ENCODE measurements at regions not wholly inside any gene's neighbourhood (a gene's known extent, or its start where the extent isn't known, plus 50 kb on each side); places are given as distances from the start of the nearest gene placed in this dataset.

GRCh38 chr14:105860615-105861580 is 334.5 kb downstream of the TMEM121 start:
- FAIRE-seq (no peak), DNase-seq (ENCODE audit: low read depth, low spot score) (no peak)
- H3K4me2 ChIP-seq (ENCODE audit: insufficient read depth, low read length) = no peak overlapping the region
- POLR2A ChIA-PET = no interaction called here
- no peaks in the 10 kb centered on the region for H3K79me2 ChIP-seq (ENCODE audit: control insufficient read depth, insufficient read depth, low read length)
- no peaks in the 10 kb centered on the region for H3K9me1 ChIP-seq (replicated peaks; ENCODE audit: control insufficient read depth, extremely low read depth, insufficient read depth, low read length)
- no peaks in the 10 kb centered on the region for H3K27me3 ChIP-seq (ENCODE audit: control insufficient read depth in 2 of 2, insufficient read depth in 2 of 2, low read length in 2 of 2)
- intact Hi-C loops (cut with micrococcal nuclease) = no loop called here
- H4K20me1 ChIP-seq (replicated peaks; ENCODE audit: control insufficient read depth, extremely low read depth, insufficient read depth, low read length) = no peaks in the 10 kb centered on the region
- TF ChIP-seq MYC (IDR thresholded peaks at IDR 0.05; ENCODE audit: low read depth, low read length) = no peak
- TF ChIP-seq CTCF (IDR thresholded peaks at IDR 0.05; ENCODE audit: extremely low read depth in 1 of 2, insufficient read depth in 1 of 2, low read depth in 1 of 2, low read length in 2 of 2) = no peak
- TF ChIP-seq EZH2 (IDR thresholded peaks at IDR 0.05; ENCODE audit: borderline replicate concordance, low read depth, low read length, severe bottlenecking) = no peak
- no peak for TF ChIP-seq POLR2A (IDR thresholded peaks at IDR 0.05; ENCODE audit: low read depth, low read length)
- no peak for TF ChIP-seq GATA2 (IDR thresholded peaks at IDR 0.05; ENCODE audit: insufficient read depth, insufficient read length, low read depth, low read length)
- TF ChIP-seq POLR2AphosphoS5 (IDR thresholded peaks at IDR 0.05; ENCODE audit: insufficient read depth, low read depth, low read length) = no peak
- no peak for TF ChIP-seq MAX (IDR thresholded peaks at IDR 0.05; ENCODE audit: insufficient read depth, insufficient read length)
- TF ChIP-seq FOS (IDR thresholded peaks at IDR 0.05; ENCODE audit: borderline replicate concordance, insufficient read depth, low read length) = no peak
- no peak for TF ChIP-seq JUN (IDR thresholded peaks at IDR 0.05; ENCODE audit: borderline replicate concordance, insufficient read depth, insufficient read length, low read depth)
- peaks cover 13% of the 10 kb centered on the region for H3K9me3 ChIP-seq (replicated peaks; ENCODE audit: control insufficient read depth, insufficient read depth, low read length)
- CTCF ChIA-PET = no interaction called here
- no peak overlapping the region for H3K9ac ChIP-seq (replicated peaks; ENCODE audit: extremely low read depth, insufficient read depth, low read length)
- no peak overlapping the region for H3K27ac ChIP-seq (ENCODE audit: insufficient read depth, low read depth, low read length)
- dilution Hi-C loops (cut with MboI; ENCODE audit: extremely low pct_ligation_motif_present, low sequenced_read_pairs) = no loop called here
- no TSS peak for BruUV-seq (replicated peaks)
- no peak overlapping the region for H2AFZ ChIP-seq (ENCODE audit: low read depth, low read length)
- no peaks in the 10 kb centered on the region for H3K4me1 ChIP-seq (ENCODE audit: control insufficient read depth, extremely low read depth, insufficient read depth, low read length)
- no peak overlapping the region for H3K4me3 ChIP-seq (replicated peaks in 1 of 3; ENCODE audit: insufficient read depth in 1 of 3, low read depth in 1 of 3, low read length in 3 of 3)
- H3K36me3 ChIP-seq (ENCODE audit: control insufficient read depth in 2 of 2, extremely low read depth in 1 of 2, insufficient read depth in 2 of 2, low read length in 2 of 2) = no peaks in the 10 kb centered on the region

All from endothelial cell of umbilical vein (primary cell).